Erythroblast (primary cell): ENCODE measurements at regions not wholly inside any gene's neighbourhood (a gene's known extent, or its start where the extent isn't known, plus 50 kb on each side); places are given as distances from the start of the nearest gene placed in this dataset.

Source experiments
- GATA1 ChIP-seq: IDR thresholded peaks from 2 replicates; pipeline ENCODE4 v1.6.1; 2011; ENCODE audit warnings: low read depth, mild to moderate bottlenecking, control low read depth, low read length, moderate library complexity
- POLR2A ChIP-seq: IDR thresholded peaks from 2 replicates; pipeline ENCODE4 v1.6.1; 2011; ENCODE audit warnings: mild to moderate bottlenecking, low read length

- no peak for TF ChIP-seq POLR2A
- no peak for TF ChIP-seq GATA1
Observed at GRCh38 chr9:75532233-75533050, 358.0 kb upstream of the PCSK5 start.
